CD4-positive, alpha-beta T cell treated with Interleukin-12 subunit alpha and Interleukin-12 subunit beta, for 1 hour (primary cell): ENCODE measurements at regions not wholly inside any gene's neighbourhood (a gene's known extent, or its start where the extent isn't known, plus 50 kb on each side); places are given as distances from the start of the nearest gene placed in this dataset.
"Not testable (repeated sequence)": the region's sequence is repeated elsewhere in the genome, so short reads cannot be mapped to it uniquely, and the experiment has no call there.

Experiments
- DNase-seq: peaks from one replicate; pipeline ENCODE4 v3.0.0-alpha.2; 2020

DNA sequence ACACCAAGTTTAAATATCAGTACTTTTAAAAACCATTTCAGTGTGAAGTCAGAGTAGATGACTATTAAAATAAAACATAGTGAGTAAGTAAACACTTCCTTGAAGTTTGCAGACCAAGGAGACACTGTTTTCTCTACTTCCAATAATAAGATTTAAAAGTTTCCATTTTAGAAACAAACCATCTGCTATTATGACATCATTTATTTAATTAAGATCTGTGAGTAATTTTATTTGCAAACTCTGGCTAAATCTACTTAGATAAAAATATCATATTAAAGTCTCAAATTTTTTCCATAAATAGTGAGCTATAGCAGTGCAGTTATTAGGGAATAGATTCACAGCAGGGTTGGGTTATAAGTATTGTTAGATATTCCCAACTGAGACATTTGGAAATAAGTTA, 1267.0 kb upstream of the FLRT2 start:
- no peak for DNase-seq

DNA sequence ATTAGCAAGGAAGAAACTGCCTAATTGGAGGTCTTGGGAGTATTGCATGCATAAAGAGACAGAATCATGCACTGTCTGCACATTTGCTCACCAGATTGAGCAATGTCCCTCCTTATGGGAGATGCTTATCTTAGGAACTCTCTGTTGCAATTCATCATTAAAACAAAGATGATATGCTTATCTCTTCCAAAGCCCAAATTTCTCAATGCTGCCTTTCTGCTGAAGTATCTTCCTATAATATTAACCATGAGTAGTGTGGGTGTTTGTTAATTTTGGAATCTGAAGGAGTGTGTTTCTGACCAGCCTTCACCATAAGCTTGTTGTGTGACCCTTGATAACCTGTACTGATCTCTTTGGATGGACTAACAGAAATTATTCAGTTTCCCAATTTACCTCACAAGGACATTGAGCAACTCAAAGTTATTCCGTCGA, 1257.6 kb upstream of the FLRT2 start:
- no peak for DNase-seq

DNA sequence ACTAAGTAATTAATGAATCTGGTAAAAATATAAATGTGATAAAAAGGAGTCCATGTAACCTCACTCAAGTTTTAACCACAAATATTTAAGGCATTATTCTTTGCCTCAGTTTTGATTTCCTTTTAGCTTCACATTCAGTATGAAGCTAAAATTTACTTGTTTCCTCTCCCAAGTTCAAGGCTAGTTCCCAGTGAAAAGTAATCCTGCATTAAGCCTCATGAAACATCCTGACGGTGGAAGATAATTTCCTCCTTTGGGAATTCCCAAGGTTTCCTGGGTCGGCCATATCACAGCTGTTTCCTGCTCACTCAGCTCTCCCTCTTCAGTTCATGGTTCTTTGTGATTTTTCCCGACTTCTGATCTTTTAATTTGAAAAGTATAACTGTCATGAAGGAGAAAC, 1256.8 kb upstream of the FLRT2 start:
- no peak for DNase-seq

DNA sequence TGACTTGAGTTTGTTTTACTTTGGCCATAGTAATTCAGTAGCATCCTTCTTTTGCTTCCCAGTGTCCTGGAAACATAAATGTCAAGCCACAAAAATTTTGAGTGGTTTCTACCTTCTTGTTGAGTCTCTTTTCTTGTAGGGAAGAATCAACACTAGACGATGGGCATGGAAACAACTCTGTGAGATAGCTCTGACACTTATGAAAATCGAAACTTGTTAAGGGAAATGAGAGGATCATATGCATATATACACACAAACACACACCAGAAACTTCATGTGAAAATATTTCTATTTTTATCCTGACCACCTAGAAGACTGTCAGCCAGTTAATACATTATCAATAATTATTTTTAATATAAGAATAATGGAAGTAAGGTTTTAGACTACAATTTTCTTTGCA, 1247.3 kb upstream of the FLRT2 start:
- no peak for DNase-seq

DNA sequence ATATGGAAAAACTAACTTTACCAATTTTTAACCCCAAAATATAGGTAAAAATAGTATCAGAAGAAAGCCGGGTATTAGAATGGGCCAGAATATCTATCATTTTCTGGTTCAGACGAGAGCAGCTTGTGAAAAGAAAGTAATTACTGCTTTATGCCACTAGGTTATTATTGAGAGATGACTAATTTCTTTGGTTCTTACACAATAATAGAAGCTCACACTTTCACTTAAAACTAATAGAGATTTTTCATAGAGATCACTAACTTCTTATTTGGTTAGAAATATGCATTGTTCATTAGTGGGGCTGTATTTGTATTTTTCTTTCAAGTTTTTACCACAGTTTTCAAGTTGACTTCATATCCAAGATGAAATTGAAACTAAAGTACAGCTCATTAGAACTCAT, 1241.2 kb upstream of the FLRT2 start:
- no peak for DNase-seq

DNA sequence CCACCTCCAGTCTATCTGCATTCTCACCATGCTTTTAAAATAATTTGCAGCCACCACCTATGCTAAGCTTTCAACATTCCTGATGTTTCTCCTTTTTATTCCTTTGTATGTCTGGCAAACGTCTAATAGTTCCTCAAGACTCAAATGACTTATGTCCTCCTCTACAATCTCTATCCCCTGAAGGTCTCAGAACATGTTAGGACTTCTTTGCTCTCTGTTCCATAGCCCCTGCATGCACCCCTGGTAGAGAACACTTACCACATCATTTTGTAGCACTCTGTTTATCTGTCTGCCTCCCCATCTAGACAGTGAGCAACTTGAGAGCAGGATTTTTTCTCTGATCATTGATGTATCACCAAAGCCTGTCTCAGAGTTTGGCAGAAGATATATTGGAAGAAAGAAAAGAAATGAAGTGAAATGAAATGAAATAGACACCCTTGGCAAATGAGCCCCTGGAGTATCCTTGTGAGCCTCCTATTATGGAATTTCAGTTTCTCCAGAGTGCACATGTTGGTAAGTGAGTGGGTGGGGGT, 1231.2 kb upstream of the FLRT2 start:
- DNase-seq = no peak

DNA sequence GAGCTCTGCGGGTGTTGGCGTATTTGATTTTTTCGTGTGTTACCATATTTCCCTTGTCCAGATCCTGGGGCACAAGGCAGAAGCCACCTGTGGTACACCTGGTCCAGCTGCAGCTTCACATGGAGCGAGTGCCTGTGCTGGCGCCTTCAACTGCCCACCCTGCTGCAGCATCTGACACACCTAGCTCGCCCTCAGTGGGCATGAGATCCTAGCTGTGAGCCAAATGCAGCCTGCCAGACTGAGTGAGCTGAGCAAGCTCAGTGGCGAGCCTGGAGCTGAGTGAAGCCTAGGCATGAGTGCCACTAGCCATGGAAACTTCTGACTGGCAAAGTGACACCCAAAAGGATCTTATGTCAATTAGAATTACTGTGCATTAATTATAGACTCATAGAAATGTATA, 1226.8 kb upstream of the FLRT2 start:
- DNase-seq = no peak

DNA sequence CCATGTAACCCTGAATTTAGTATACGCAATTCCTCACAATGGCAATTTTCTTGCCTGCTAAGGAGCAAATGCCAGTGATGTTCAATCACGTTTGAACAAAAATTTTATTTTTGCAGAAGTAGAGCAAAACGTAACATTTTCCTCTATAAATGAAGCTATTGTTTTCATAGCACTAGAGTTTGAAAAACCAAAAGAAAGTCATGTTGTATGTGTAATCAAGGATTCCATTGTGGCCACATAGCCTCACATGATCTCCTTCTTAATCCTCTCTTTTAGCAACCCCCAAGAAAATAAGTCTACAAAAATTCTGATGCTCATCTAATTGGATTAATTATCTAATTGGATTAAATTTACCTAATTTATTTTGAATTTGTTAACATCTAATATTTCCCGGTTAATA, 1217.4 kb upstream of the FLRT2 start:
- DNase-seq = no peak

DNA sequence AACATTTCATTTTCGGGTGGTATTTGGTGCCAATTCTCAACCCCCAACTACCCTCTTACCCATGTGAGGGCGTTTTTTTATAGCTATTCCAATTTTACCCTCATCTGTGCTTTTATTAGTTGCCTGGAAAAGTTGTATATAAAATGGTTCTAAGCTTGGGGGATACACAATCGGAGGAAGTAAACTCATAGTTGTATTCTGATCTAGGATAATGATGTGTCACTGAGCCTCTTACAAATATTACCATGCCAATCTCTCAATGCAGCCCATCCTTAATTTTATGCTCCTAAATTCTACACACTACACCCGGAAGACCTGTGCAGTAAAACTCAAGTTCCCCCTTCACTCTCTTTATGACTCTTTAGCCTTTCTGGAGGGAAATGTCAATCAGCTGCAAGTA, 1206.5 kb upstream of the FLRT2 start:
- no peak for DNase-seq

DNA sequence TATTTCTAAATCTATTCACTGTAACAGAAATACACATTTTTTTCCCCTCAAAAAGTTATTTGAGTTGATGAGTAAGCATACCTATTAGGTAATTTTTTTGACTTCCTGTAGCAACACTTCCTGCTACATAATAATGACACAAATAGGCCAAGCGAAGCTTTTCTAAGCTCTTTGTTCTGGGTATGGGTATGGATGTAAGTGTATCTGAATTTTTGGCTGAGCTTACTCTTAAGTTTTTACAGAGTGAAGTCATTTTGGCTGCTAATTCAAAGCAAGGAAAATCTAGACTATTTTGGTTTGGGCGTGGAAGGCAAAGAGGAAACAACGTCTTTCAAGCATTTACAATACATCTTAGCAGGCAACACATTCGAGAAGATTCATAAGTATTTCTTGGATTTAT, 1206.0 kb upstream of the FLRT2 start:
- DNase-seq = no peak

DNA sequence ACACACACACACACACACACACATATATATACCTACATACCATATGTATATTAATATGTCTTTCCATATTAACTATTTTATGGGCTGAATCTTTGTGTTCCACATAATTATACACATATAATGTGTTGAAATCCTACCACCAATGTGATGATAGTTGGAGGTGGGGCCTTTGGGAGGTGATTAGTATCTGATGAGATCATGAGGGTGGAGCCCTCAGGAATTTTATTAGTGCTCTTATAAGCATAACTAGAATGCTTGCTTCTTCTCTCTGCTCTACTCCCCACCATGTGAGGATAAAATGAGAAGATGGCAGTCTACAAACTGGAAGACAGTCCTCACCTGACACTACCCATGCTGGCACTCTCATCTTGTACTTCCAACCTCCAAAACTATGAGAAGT, 1193.5 kb upstream of the FLRT2 start:
- DNase-seq = no peak

DNA sequence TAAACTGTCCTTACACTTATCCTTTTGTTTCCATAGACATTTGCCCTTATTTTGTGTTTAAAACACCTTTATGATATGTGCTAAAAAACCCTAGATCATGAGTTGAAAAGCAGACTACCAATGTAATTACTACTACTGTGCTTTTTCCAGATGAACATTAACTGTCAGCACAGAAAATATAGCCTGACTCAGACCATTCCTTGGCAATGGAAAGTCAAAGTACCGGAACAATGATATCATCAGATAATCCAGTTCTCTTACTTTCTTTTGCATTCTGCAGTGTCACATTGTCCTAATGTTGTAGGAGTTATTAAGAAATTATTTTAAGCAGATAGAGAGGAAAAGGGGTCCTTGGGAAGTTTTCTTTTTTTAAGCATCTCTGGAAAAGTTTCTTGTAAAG, 1189.0 kb upstream of the FLRT2 start:
- no peak for DNase-seq

DNA sequence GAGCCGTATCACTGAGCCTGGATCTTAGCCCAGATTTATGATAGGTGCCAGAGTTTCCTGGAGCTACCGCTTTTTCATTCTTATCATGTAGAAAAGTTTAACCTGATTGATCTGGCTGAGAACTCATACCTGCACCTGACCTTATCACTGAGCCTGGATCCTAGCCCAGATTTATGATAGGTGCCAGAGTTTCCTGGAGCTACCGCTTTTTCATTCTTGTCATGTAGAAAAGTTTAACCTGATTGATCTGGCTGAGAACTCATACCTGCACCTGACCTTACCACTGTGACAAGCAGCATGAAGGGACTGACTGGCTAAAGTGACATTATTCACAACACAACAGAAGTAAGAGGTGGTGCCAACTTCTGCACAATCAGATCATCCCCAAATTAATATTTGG, 1188.1 kb upstream of the FLRT2 start:
- DNase-seq = not testable (repeated sequence)

DNA sequence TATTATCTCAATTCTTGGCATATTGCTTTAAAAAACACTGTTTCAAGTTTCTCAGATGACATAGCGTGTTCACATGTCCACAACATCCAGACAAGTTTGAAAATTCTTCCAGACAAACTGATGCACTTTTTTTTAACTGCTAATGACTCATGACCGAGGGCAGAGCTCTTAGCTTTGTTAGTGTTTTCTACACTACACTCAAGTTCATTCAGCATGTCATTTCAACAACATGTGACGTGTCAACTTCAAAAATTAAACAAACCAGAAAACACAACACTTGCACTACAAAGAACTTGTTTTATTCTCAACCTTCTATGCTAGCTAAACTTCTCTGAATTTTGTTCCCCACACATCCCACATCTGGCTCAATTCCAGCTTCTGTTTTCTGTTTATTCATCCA, 1186.3 kb upstream of the FLRT2 start:
- no peak for DNase-seq

DNA sequence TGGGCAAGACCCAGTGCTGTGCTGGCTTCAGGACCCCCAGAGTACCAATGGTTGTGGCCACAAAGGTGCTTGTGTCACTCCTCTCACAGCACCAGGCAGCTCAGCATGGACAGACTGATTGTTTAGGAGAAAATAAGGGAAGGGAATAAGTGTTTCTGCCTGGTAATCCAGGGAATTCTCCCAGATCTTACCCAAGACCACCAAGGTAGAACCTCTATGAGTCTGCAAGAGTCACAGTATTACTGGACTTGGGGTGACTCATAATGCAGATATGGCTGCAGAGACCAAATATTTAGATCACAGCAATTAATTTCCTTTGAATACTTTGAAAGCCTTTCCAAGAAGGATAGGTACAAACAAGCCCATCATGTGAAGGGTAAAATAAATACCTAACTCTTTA, 1178.3 kb upstream of the FLRT2 start:
- no peak for DNase-seq

DNA sequence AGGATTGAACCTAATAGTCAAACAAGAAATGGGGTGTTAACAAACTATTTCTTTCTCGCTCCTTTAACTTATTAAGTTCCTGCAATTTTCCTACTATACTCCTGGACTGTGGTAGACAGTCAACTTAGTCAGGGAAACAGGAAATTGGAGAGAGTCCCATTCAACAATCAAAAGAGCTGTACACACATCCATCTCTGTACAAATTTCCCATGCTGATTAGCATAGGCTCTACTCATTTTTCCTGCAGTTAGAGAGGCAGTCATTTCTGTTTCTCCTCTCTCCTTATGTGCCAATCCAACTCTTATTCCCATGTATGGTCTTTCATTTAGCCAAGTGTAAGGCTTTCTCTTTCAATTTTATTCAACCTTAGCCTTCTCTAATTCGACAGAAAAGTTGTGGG, 1168.5 kb upstream of the FLRT2 start:
- no peak for DNase-seq

DNA sequence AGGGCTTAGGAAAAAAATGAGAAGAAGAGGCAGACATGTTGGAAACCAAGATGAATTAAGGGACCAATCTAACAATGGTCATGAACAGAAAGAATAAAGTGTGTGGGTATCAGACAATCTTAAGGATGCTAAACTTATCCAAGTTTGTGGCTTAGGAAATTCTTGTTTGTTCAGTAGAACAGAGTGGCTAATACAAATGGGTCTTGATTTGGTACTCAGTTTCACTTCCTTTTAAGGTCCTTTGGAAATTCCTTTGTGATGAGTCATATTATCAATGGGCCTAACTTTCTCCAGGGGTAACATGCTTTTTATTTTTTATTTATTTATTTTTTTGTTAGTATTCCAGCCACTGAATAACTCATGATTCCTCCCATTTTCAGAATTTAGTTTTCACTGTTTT, 1154.7 kb upstream of the FLRT2 start:
- no peak for DNase-seq

DNA sequence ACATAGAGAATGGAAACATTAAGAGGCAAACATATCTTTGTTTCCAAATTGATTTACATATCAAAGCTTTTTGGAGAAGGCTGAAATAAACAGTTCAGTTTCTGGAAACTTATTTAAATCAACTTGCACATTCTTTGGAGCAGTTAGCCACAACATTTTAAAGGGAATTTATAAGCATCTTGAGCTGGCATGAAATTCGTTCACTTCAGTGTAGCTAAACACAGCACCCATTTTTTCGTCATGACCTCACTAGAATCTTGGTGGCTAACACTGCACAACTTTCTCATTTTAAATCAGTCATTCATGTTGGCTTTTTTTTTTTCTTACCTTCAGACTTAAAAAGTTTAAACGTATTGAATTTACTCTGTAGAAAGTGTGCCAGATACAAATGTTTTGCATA, 1139.9 kb upstream of the FLRT2 start:
- no peak for DNase-seq

DNA sequence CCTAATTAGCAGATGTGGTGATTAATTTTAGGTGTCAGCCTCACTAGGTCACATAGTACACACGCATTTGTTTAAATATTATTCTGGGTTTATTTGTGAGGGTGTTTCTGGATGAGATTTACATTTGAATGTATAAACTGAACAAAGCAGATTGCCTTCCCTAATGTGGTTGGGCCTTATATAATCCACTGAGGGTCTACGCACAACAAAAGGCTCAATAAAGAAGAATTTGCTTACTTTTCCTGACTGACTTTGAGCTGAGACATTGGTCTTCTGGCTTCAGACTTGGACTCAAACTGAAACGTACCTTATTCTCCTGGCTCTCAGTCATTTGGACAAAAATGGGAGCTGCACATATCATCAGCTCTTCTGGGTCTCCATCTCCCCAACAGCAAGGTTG, 1132.3 kb upstream of the FLRT2 start:
- no peak for DNase-seq

DNA sequence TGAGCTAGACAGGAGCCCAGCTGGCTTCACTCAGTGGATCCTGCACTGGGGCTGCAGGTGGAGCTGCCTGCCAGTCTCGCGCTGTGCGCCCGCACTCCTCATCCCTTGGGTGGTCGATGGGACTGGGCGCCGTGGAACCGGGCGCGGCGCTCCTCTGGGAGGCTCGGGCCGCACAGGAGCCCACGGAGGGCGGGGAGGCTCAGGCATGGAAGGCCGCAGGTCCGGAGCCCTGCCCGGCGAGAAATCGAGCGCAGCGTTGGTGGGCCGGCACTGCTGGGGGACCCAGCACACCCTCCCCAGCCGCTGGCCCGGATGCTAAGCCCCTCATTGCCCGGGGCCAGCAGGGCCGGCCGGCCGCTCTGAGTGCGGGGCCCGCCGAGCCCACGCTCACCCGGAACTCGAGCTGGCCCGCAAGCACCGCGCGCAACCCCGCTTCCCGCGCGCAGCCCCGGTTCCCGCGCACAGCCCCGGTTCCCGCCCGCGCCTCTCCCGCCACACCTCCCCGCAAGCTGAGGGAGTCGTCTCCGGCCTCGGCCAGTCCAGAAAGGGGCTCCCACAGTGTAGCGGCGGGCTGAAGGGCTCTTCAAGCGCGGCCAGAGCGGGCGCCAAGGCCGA, 1130.5 kb upstream of the FLRT2 start:
- DNase-seq = no peak

DNA sequence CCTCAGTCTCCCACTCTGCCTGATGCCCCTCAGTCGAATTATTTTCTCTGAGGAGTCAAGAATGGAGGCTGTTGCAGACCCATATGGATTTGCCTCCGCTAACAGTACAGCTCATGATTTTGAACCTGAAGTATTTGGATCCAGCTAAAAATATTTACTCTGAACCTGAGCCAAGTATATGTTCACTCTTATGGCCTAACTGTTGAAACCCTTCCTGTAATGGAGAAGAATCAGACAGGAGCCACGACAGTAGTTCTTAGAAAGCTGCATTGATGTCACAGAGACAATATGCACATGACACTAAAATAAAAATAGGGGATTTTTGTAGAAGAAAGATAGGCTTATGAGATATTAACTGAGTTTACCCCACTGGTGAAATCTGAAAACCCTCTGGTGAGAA, 1128.3 kb upstream of the FLRT2 start:
- no peak for DNase-seq

DNA sequence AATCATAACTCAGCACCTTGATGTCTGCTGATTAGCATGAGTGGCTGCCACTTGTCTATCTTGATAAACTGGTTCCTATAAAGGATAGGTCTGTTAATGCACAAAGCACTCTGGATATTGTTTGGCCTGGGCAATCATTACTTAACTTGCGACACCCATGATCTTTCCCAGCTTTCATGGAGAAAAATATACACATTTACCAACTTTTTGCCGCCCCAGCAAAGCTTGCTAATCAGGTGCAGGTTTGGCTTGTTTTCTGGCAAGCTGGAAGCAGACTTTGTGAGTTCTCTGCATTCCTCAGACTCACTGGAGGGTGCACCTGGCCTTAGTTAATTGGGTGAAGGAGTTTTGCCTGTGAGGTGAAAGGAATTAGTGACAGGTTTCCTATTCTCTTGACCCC, 1126.4 kb upstream of the FLRT2 start:
- DNase-seq = no peak

DNA sequence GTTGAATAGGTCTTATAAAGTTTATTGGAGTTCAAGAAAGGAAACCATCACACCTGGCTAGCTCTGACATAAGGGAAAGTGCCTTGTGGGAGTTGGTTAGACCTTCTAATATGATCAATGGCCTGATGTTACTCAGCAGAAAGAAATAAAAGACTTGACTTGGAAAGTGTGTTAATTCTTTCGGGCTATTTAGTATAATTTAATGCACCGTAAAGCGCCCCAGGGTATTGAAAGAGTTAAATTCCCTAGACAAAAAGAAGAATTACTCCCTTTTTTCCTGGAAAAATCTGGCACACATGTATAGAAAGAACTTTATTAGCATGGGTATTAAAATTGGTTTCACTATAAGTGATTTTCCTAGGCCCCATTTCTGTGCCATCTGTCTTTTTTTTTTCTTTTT, 1125.7 kb upstream of the FLRT2 start:
- no peak for DNase-seq

DNA sequence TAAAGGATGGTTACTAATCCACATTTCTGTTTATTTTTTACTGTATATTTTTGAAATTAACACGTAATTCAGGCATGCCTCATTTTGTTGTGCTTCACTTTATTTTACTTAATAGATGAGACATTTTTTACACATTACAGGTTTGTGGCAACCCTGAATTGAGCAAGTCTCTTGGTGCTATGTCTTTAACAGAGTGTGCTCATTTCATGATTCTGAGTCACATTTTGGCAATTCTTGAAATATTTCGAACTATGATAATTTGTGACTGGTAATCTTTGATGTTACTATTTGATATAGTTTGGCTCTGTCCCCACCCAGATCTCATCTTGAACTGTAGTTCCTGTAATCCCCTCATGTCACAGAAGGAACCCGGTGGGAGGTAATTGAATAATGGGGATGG, 1120.5 kb upstream of the FLRT2 start:
- no peak for DNase-seq

DNA sequence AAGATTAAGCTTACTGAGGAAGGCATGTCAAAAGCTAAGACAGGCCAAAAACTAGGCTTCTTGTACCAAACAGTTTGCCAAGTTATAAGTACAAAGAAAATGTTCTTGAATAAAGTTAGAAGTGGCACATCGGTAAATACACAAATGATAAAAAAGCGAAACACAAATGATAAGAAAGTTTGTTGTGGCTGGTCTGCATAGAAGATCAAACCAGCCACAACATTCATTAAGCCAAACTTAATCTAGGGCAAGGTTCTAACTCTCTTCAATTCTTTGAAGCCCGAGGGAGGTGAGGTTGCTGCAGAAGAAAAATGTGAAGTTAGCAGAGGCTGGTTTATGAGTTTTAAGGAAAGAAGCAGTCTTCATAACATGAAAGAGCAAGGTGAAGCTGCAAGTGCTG, 1119.6 kb upstream of the FLRT2 start:
- DNase-seq = no peak

DNA sequence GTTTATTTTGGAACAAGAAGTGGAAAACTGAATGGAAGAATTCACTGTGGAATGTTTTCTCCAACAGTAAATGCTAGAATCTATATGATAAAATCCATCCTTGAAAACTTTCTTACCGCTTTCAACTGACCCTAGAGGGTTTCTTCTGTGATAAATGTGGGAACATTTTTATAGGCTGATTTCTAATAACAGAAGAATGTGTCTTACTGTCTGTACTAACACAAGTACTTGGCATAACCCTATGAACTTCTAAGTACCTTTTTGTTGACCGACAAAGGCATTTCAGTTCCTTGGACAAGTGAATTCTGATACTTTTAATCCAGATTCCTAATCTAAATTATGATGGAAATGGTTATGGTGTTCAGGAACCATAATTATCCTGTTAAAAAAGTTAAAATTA, 1109.7 kb upstream of the FLRT2 start:
- no peak for DNase-seq
